Bronchial epithelial cell (primary cell): ENCODE measurements at regions not wholly inside any gene's neighbourhood (a gene's known extent, or its start where the extent isn't known, plus 50 kb on each side); places are given as distances from the start of the nearest gene placed in this dataset.
"Not testable (repeated sequence)": the region's sequence is repeated elsewhere in the genome, so short reads cannot be mapped to it uniquely, and the experiment has no call there.

ENCODE experiments used
- DNase-seq: peaks from one replicate; pipeline ENCODE4 v3.0.0-alpha.2; 2010; ENCODE audit warnings: low read depth
- FAIRE-seq: peaks from 2 replicates; lab custom pipeline; 2011; peaks lifted over from hg19 to GRCh38; lab: Jason Lieb, UNC
- H3K27me3 ChIP-seq: 2 replicates; pipeline ENCODE4 v1.5.1; 2011; ENCODE audit warnings: low read length; ENCODE audit not compliant: control insufficient read depth, insufficient read depth
- H3K36me3 ChIP-seq: 2 replicates; pipeline ENCODE4 v1.5.1; 2011; ENCODE audit warnings: low read length; ENCODE audit not compliant: control insufficient read depth, insufficient read depth
- H3K4me3 ChIP-seq: 2 replicates; pipeline ENCODE4 v1.5.1; 2011; ENCODE audit warnings: mild to moderate bottlenecking, low read depth, low read length, control low read depth
- CTCF ChIP-seq: IDR thresholded peaks from 2 replicates; pipeline ENCODE4 v1.5.1; 2011; ENCODE audit warnings: mild to moderate bottlenecking, moderate library complexity, low read length, control low read depth, inconsistent platforms; ENCODE audit not compliant: insufficient read depth, severe bottlenecking

GRCh38 chr2:116988303-116988702, 826.2 kb upstream of the DDX18 start:
- TF ChIP-seq CTCF: no peak
- no peak for FAIRE-seq
- Histone ChIP-seq H3K36me3 (no peaks in the 10 kb centered on the region), H3K4me3 (no peak overlapping the region), H3K27me3 (no peaks in the 10 kb centered on the region)
- DNase-seq: peak; percentile 51

GRCh38 chr2:117019357-117019756, 795.1 kb upstream of the DDX18 start:
- Histone ChIP-seq H3K36me3 (no peaks in the 10 kb centered on the region), H3K4me3 (no peak overlapping the region), H3K27me3 (no peaks in the 10 kb centered on the region)
- no peak for FAIRE-seq
- no peak for TF ChIP-seq CTCF
- DNase-seq: no peak

GRCh38 chr2:117027646-117028045, 786.8 kb upstream of the DDX18 start:
- Histone ChIP-seq H3K27me3 (no peaks in the 10 kb centered on the region), H3K36me3 (no peaks in the 10 kb centered on the region), H3K4me3 (no peak overlapping the region)
- no peak for FAIRE-seq
- no peak for DNase-seq
- no peak for TF ChIP-seq CTCF

GRCh38 chr2:117028708-117029107, 785.8 kb upstream of the DDX18 start:
- not testable (repeated sequence) for H3K4me3 ChIP-seq, DNase-seq, FAIRE-seq, H3K27me3 ChIP-seq, H3K36me3 ChIP-seq

- DNase-seq (no peak), FAIRE-seq (no peak)
- TF ChIP-seq CTCF: no peak
- Histone ChIP-seq H3K27me3 (no peaks in the 10 kb centered on the region), H3K36me3 (no peaks in the 10 kb centered on the region), H3K4me3 (no peak overlapping the region)
Measured at GRCh38 chr2:117055499-117056375, 758.8 kb upstream of the DDX18 start.

GRCh38 chr2:117056376-117056748, 758.1 kb upstream of the DDX18 start:
- Histone ChIP-seq H3K4me3 (no peak overlapping the region), H3K27me3 (no peaks in the 10 kb centered on the region), H3K36me3 (no peaks in the 10 kb centered on the region)
- no peak for TF ChIP-seq CTCF
- FAIRE-seq (no peak), DNase-seq (no peak)
